Activated T-cell treated with anti-CD3 and anti-CD28 coated beads, Interleukin-2, amount 50 U/mL, for 24 hours (primary cell): ENCODE measurements at regions not wholly inside any gene's neighbourhood (a gene's known extent, or its start where the extent isn't known, plus 50 kb on each side); places are given as distances from the start of the nearest gene placed in this dataset.
"Not testable (repeated sequence)": the region's sequence is repeated elsewhere in the genome, so short reads cannot be mapped to it uniquely, and the experiment has no call there.

Experiments used
- DNase-seq: peaks from one replicate; pipeline ENCODE4 v3.0.0-alpha.2; 2020
- H3K27ac Mint-ChIP-seq: 2 replicates; pipeline ENCODE4 v1.8.0; 2020; ENCODE audit warnings: mild to moderate bottlenecking, mixed read lengths
- H3K27me3 Mint-ChIP-seq: 2 replicates; pipeline ENCODE4 v1.8.0; 2020; ENCODE audit warnings: mixed read lengths
- H3K36me3 Mint-ChIP-seq: 2 replicates; pipeline ENCODE4 v1.8.0; 2020; ENCODE audit warnings: low read depth, mixed read lengths
- H3K4me1 Mint-ChIP-seq: 2 replicates; pipeline ENCODE4 v1.8.0; 2020; ENCODE audit warnings: low read depth, mixed read lengths
- H3K4me3 Mint-ChIP-seq: 2 replicates; pipeline ENCODE4 v1.8.0; 2020; ENCODE audit warnings: mild to moderate bottlenecking, moderate library complexity, mixed read lengths
- H3K9me3 Mint-ChIP-seq: 2 replicates; pipeline ENCODE4 v1.8.0; 2020; ENCODE audit warnings: mixed read lengths

- no peaks in the 10 kb centered on the region for H3K4me1 Mint-ChIP-seq
- H3K27me3 Mint-ChIP-seq: no peaks in the 10 kb centered on the region
- peaks cover 12% of the 10 kb centered on the region for H3K9me3 Mint-ChIP-seq
- no peak for DNase-seq
- H3K36me3 Mint-ChIP-seq: no peaks in the 10 kb centered on the region
- H3K27ac Mint-ChIP-seq: no peak overlapping the region
- H3K4me3 Mint-ChIP-seq: no peak overlapping the region
Observed at GRCh38 chr21:20272791-20273362, 725.3 kb upstream of the NCAM2 start.

DNA sequence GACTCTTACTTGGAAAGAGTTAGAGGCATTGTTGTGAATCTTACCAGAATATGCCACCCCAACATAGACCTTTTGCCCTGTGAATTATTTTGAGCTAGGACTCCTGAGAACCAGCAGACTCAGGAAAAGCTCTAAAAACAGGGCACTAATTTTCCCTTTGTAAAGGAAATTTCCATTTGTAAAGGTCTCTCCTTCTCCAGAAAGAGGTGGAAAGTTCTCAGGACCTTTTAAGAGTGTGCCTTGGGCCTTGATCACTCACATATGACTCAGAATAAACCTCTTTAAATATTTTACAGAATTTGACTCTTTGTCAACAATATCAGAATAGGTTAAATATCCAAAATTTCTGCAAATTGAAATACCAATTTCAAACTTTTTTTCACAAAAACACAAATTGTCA, 721.8 kb upstream of the NCAM2 start:
- Mint-ChIP-seq H3K4me3 (no peak overlapping the region), H3K9me3 (peaks cover 12% of the 10 kb centered on the region), H3K36me3 (no peaks in the 10 kb centered on the region), H3K27ac (no peak overlapping the region), H3K27me3 (no peaks in the 10 kb centered on the region), H3K4me1 (no peaks in the 10 kb centered on the region)
- no peak for DNase-seq

- Mint-ChIP-seq H3K36me3 (no peaks in the 10 kb centered on the region), H3K27ac (no peak overlapping the region), H3K9me3 (peaks cover 12% of the 10 kb centered on the region), H3K4me1 (no peaks in the 10 kb centered on the region), H3K4me3 (no peak overlapping the region), H3K27me3 (no peaks in the 10 kb centered on the region)
- no peak for DNase-seq
Observed at GRCh38 chr21:20276954-20277353, 721.3 kb upstream of the NCAM2 start.

DNA sequence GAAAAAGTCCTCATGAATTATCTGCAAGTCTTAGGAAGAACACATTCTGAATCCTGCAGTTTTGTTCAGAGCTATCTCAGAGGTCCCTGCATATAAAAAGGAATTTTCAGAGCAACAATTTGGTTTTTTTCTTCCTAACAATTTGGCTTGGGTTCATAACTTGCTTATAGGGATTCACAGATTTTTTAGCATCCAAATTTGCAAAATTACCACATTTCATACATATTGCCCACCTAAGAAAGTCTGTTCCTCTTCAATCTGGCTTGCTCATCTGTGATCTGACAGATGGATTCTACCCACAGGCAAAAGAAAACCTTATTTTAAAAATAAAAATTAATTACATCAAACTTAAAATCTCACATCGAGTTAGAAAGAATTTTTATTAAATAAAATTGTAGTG, 714.4 kb upstream of the NCAM2 start:
- H3K36me3 Mint-ChIP-seq: no peaks in the 10 kb centered on the region
- no peak overlapping the region for H3K27ac Mint-ChIP-seq
- H3K4me3 Mint-ChIP-seq: no peak overlapping the region
- H3K9me3 Mint-ChIP-seq: peaks cover 3% of the 10 kb centered on the region
- H3K4me1 Mint-ChIP-seq: no peaks in the 10 kb centered on the region
- no peak for DNase-seq
- H3K27me3 Mint-ChIP-seq: no peaks in the 10 kb centered on the region

- Mint-ChIP-seq H3K9me3 (peaks cover 4% of the 10 kb centered on the region), H3K4me1 (no peaks in the 10 kb centered on the region), H3K27ac (no peak overlapping the region), H3K27me3 (no peaks in the 10 kb centered on the region), H3K4me3 (no peak overlapping the region), H3K36me3 (no peaks in the 10 kb centered on the region)
- DNase-seq: no peak
Observed at GRCh38 chr21:20292280-20292679, 705.9 kb upstream of the NCAM2 start.

- not testable (repeated sequence) for H3K27me3 Mint-ChIP-seq, H3K36me3 Mint-ChIP-seq, H3K9me3 Mint-ChIP-seq, H3K4me3 Mint-ChIP-seq, H3K4me1 Mint-ChIP-seq, H3K27ac Mint-ChIP-seq, DNase-seq
Observed at GRCh38 chr21:20292854-20293253, 705.4 kb upstream of the NCAM2 start.

GRCh38 chr21:20301395-20301794, 696.8 kb upstream of the NCAM2 start:
- no peak for DNase-seq
- H3K4me1 Mint-ChIP-seq: no peaks in the 10 kb centered on the region
- H3K27me3 Mint-ChIP-seq: no peaks in the 10 kb centered on the region
- H3K27ac Mint-ChIP-seq: no peak overlapping the region
- no peak overlapping the region for H3K4me3 Mint-ChIP-seq
- no peaks in the 10 kb centered on the region for H3K9me3 Mint-ChIP-seq
- H3K36me3 Mint-ChIP-seq: no peaks in the 10 kb centered on the region

GRCh38 chr21:20302084-20302483, 696.1 kb upstream of the NCAM2 start:
- Mint-ChIP-seq H3K4me3 (no peak overlapping the region), H3K27ac (no peak overlapping the region), H3K27me3 (no peaks in the 10 kb centered on the region), H3K4me1 (no peaks in the 10 kb centered on the region), H3K9me3 (peaks cover 2% of the 10 kb centered on the region), H3K36me3 (no peaks in the 10 kb centered on the region)
- DNase-seq: no peak

- Mint-ChIP-seq H3K4me1 (no peaks in the 10 kb centered on the region), H3K27ac (no peak overlapping the region), H3K27me3 (no peaks in the 10 kb centered on the region), H3K4me3 (no peak overlapping the region), H3K9me3 (peaks cover 7% of the 10 kb centered on the region), H3K36me3 (no peaks in the 10 kb centered on the region)
- no peak for DNase-seq
Observed at GRCh38 chr21:20306836-20307235, 691.4 kb upstream of the NCAM2 start.

GRCh38 chr21:20308586-20309315, 689.5 kb upstream of the NCAM2 start:
- H3K27me3 Mint-ChIP-seq: no peaks in the 10 kb centered on the region
- no peaks in the 10 kb centered on the region for H3K4me1 Mint-ChIP-seq
- H3K4me3 Mint-ChIP-seq: no peak overlapping the region
- H3K9me3 Mint-ChIP-seq: peaks cover 7% of the 10 kb centered on the region
- no peak overlapping the region for H3K27ac Mint-ChIP-seq
- H3K36me3 Mint-ChIP-seq: no peaks in the 10 kb centered on the region
- no peak for DNase-seq

DNA sequence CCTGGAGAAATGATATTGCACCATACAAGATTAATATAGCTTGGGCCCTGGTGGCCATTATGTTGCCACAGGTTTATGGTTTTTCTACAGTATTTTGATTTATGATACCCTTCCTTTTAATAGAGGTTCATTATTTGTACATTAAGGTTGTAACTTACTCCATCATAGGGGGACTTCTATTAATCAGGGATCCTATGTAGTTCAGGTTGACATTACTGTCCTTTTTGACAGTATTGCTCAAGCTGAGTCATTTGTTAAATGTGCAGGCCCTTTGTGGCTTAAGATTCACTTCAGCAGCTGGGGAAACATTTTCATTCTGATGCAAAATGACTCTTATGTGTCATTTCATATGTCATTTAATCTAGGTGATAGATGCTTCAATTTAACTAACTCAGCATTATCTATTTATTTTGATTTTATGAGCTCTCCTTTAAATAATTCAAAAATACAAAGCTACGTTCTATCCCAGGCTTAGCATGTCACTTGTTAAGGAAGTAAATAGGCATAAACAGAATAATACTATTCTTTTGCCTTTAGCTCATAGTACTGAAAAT, 686.9 kb upstream of the NCAM2 start:
- Mint-ChIP-seq H3K4me1 (no peaks in the 10 kb centered on the region), H3K36me3 (no peaks in the 10 kb centered on the region), H3K4me3 (no peak overlapping the region), H3K27me3 (no peaks in the 10 kb centered on the region), H3K27ac (no peak overlapping the region), H3K9me3 (peaks cover 13% of the 10 kb centered on the region)
- no peak for DNase-seq

GRCh38 chr21:20313013-20313412, 685.2 kb upstream of the NCAM2 start:
- Mint-ChIP-seq H3K4me1 (no peaks in the 10 kb centered on the region), H3K36me3 (no peaks in the 10 kb centered on the region), H3K9me3 (peaks cover 14% of the 10 kb centered on the region), H3K27ac (no peak overlapping the region), H3K27me3 (no peaks in the 10 kb centered on the region), H3K4me3 (no peak overlapping the region)
- DNase-seq: no peak

DNA sequence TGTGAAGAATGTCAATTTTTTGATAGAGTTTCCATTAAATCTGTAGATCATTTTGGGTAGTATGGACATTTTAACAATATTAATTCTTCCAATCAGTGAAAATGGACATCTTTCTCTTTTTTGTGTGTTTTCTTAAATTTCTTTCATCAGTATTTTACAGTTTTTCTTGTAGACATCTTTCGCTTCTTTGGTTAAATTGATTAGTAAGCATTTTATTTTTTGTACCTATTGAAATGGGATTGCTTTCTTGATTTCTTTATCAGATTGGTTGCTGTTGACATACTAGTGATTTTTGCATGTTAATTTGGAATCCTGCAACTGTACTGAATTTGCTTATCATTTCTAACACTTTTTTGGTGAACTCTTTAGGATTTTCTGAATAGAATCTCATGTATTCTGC, 683.2 kb upstream of the NCAM2 start:
- H3K36me3 Mint-ChIP-seq: no peaks in the 10 kb centered on the region
- H3K4me1 Mint-ChIP-seq: no peaks in the 10 kb centered on the region
- no peak overlapping the region for H3K4me3 Mint-ChIP-seq
- no peak overlapping the region for H3K27ac Mint-ChIP-seq
- DNase-seq: no peak
- no peaks in the 10 kb centered on the region for H3K27me3 Mint-ChIP-seq
- H3K9me3 Mint-ChIP-seq: peaks cover 15% of the 10 kb centered on the region

DNA sequence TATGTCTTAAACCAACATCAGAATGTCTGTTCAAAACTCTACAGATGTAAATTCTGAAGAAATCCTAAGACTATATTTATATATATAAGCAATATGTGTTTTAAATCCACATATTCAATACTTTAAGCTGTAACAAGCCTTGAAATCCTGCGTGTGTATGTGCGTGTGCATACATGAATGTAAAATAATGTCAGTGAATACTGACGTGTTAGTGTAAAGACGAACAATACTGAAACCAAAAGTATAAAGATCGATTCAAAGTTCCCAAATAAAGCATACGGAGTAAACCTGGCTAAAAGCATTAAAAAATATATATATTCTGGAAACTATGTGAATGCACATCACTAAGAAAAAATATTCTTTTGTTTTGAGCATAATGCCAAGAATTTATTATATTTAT, 668.6 kb upstream of the NCAM2 start:
- Mint-ChIP-seq H3K36me3 (no peaks in the 10 kb centered on the region), H3K27me3 (no peaks in the 10 kb centered on the region), H3K4me3 (no peak overlapping the region), H3K4me1 (no peaks in the 10 kb centered on the region), H3K27ac (no peak overlapping the region), H3K9me3 (peaks cover 3% of the 10 kb centered on the region)
- DNase-seq: no peak

DNA sequence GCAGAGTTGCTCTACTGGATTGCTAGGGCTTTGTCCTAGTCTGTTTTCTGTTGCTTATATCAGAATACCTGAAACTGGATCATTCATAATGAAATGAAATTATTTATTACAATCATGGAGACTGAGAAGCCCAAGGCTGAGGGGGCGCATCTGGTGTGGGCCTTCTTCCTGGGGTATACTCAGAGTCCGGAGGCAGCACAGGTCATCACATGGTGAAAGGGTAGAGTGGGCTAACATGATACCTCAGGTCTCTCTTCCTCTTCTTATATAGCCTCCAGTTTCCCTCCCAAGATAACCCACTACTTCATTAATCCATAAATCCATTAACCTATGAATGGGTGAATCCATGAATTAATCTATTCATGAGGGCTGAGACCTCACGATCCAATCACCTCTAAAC, 667.6 kb upstream of the NCAM2 start:
- no peak overlapping the region for H3K27ac Mint-ChIP-seq
- no peaks in the 10 kb centered on the region for H3K27me3 Mint-ChIP-seq
- no peaks in the 10 kb centered on the region for H3K36me3 Mint-ChIP-seq
- H3K4me1 Mint-ChIP-seq: no peaks in the 10 kb centered on the region
- H3K4me3 Mint-ChIP-seq: no peak overlapping the region
- peaks cover 3% of the 10 kb centered on the region for H3K9me3 Mint-ChIP-seq
- no peak for DNase-seq
